SK-N-SH (cell line): ENCODE measurements at regions not wholly inside any gene's neighbourhood (a gene's known extent, or its start where the extent isn't known, plus 50 kb on each side); places are given as distances from the start of the nearest gene placed in this dataset.

Experiments used
- EZH2phosphoT487 ChIP-seq: fragments of 200-600 bp; sonication (generic); IDR thresholded peaks from 2 replicates; pipeline ENCODE4 v1.6.1; 2017; ENCODE audit warnings: low read depth, mixed run types, mild to moderate bottlenecking, antibody characterized with exemption, moderate library complexity, borderline replicate concordance
- GABPA ChIP-seq: IDR thresholded peaks from 2 replicates; pipeline ENCODE4 v1.4.0; 2012; ENCODE audit warnings: low read depth, mild to moderate bottlenecking
- GATA2 ChIP-seq: sonication (generic); formaldehyde crosslinking; IDR thresholded peaks from 2 replicates; pipeline ENCODE4 v1.5.0; 2020; ENCODE audit warnings: mild to moderate bottlenecking, missing genetic modification reagents
- JUND ChIP-seq: IDR thresholded peaks from 2 replicates; pipeline ENCODE4 v1.4.0; 2012
- MAX ChIP-seq: IDR thresholded peaks from 2 replicates; pipeline ENCODE4 v1.4.0; 2012; ENCODE audit warnings: low read depth
- MXI1 ChIP-seq: IDR thresholded peaks from 2 replicates; pipeline ENCODE4 v1.6.1; 2012; ENCODE audit warnings: mild to moderate bottlenecking, low read depth, low read length, improper control_type of control experiment
- POLR2AphosphoS5 ChIP-seq: IDR thresholded peaks from 2 replicates; pipeline ENCODE4 v1.6.1; 2012; ENCODE audit warnings: low read depth, low read length
- REST ChIP-seq: IDR thresholded peaks from 2 replicates; pipeline ENCODE4 v1.6.1; 2012; ENCODE audit warnings: mild to moderate bottlenecking, low read depth, low read length, moderate library complexity
- RFX5 ChIP-seq: IDR thresholded peaks from 2 replicates; pipeline ENCODE4 v1.6.1; 2012; ENCODE audit warnings: mild to moderate bottlenecking, improper control_type of control experiment, low read length
- YY1 ChIP-seq: IDR thresholded peaks from 2 replicates; pipeline ENCODE4 v1.4.0; 2012; ENCODE audit warnings: low read depth, mild to moderate bottlenecking
- TF ChIP-seq, protein P1 (sequence below): fragments of 200-600 bp; sonication (generic); IDR thresholded peaks from 2 replicates; pipeline ENCODE4 v1.6.1; 2017; ENCODE audit warnings: antibody characterized with exemption, mild to moderate bottlenecking, moderate library complexity
- TF ChIP-seq, protein P2 (sequence below): IDR thresholded peaks from 2 replicates; pipeline ENCODE4 v1.4.0; 2012; ENCODE audit warnings: low read depth, borderline replicate concordance
- TF ChIP-seq, protein P3 (sequence below): fragments of 150-350 bp; IDR thresholded peaks from 2 replicates; pipeline ENCODE4 v1.6.1; 2017; ENCODE audit warnings: antibody characterized with exemption, low read length, low read depth, borderline replicate concordance

- TF ChIP-seq, protein P1, sequence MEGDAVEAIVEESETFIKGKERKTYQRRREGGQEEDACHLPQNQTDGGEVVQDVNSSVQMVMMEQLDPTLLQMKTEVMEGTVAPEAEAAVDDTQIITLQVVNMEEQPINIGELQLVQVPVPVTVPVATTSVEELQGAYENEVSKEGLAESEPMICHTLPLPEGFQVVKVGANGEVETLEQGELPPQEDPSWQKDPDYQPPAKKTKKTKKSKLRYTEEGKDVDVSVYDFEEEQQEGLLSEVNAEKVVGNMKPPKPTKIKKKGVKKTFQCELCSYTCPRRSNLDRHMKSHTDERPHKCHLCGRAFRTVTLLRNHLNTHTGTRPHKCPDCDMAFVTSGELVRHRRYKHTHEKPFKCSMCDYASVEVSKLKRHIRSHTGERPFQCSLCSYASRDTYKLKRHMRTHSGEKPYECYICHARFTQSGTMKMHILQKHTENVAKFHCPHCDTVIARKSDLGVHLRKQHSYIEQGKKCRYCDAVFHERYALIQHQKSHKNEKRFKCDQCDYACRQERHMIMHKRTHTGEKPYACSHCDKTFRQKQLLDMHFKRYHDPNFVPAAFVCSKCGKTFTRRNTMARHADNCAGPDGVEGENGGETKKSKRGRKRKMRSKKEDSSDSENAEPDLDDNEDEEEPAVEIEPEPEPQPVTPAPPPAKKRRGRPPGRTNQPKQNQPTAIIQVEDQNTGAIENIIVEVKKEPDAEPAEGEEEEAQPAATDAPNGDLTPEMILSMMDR: no peak
- TF ChIP-seq, protein P2, sequence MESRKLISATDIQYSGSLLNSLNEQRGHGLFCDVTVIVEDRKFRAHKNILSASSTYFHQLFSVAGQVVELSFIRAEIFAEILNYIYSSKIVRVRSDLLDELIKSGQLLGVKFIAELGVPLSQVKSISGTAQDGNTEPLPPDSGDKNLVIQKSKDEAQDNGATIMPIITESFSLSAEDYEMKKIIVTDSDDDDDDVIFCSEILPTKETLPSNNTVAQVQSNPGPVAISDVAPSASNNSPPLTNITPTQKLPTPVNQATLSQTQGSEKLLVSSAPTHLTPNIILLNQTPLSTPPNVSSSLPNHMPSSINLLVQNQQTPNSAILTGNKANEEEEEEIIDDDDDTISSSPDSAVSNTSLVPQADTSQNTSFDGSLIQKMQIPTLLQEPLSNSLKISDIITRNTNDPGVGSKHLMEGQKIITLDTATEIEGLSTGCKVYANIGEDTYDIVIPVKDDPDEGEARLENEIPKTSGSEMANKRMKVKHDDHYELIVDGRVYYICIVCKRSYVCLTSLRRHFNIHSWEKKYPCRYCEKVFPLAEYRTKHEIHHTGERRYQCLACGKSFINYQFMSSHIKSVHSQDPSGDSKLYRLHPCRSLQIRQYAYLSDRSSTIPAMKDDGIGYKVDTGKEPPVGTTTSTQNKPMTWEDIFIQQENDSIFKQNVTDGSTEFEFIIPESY: no peak
- TF ChIP-seq, protein P3, sequence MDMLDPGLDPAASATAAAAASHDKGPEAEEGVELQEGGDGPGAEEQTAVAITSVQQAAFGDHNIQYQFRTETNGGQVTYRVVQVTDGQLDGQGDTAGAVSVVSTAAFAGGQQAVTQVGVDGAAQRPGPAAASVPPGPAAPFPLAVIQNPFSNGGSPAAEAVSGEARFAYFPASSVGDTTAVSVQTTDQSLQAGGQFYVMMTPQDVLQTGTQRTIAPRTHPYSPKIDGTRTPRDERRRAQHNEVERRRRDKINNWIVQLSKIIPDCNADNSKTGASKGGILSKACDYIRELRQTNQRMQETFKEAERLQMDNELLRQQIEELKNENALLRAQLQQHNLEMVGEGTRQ: no peak
- TF ChIP-seq POLR2AphosphoS5 (no peak), RFX5 (no peak), MAX (no peak), GATA2 (CRISPR knock-in tag) (no peak), YY1 (no peak), REST (no peak), MXI1 (no peak), GABPA (no peak), EZH2phosphoT487 (no peak), JUND (no peak)
Measured at GRCh38 chr6:153275997-153276396, 144.9 kb upstream of the RGS17 start.
